MM.1S (cell line): ENCODE measurements at regions not wholly inside any gene's neighbourhood (a gene's known extent, or its start where the extent isn't known, plus 50 kb on each side); places are given as distances from the start of the nearest gene placed in this dataset.

Experiments
- CTCF ChIP-seq: fragments of 300-600 bp; sonication (generic); IDR thresholded peaks from 2 replicates; pipeline ENCODE4 v1.5.1; 2016; ENCODE audit warnings: antibody characterized with exemption, low read length, mixed read lengths
- EZH2 ChIP-seq: fragments of 300-600 bp; sonication (generic); optimal IDR thresholded peaks from 2 replicates; pipeline ENCODE3; 2017; ENCODE audit warnings: low read depth, mild to moderate bottlenecking, antibody characterized with exemption, low read length, mixed read lengths
- EZH2phosphoT487 ChIP-seq: fragments of 300-600 bp; sonication (generic); IDR thresholded peaks from 2 replicates; pipeline ENCODE4 v1.6.1; 2018; ENCODE audit warnings: antibody characterized with exemption, low read length

GRCh38 chrX:8873102-8873501 is 71.9 kb upstream of the FAM9A start:
- TF ChIP-seq CTCF (no peak), EZH2 (no peak), EZH2phosphoT487 (no peak)
